Kasumi-1 (cell line): ENCODE measurements at regions not wholly inside any gene's neighbourhood (a gene's known extent, or its start where the extent isn't known, plus 50 kb on each side); places are given as distances from the start of the nearest gene placed in this dataset.
A peak's percentile ranks its signal among the peaks of the same experiment; 100 is the strongest.

Experiments used
- DNase-seq, 2 experiments: peaks; one replicate each; lab custom pipeline; 2025; lab: John Stamatoyannopoulos, UW

- no peak for DNase-seq
These were observed 96.2 kb upstream of the SERP2 start for GRCh38 chr13:44277459-44277858.

- DNase-seq = no peak
These were observed 95.5 kb upstream of the SERP2 start for GRCh38 chr13:44278166-44278565.

GRCh38 chr13:44280456-44280855 lies 93.2 kb upstream of the SERP2 start:
- no peak for DNase-seq

GRCh38 chr13:44281252-44282000 lies 92.2 kb upstream of the SERP2 start:
- no peak for DNase-seq

GRCh38 chr13:44283600-44283999 lies 90.0 kb upstream of the SERP2 start:
- no peak for DNase-seq

- DNase-seq = no peak
These were observed 85.7 kb upstream of the SERP2 start for GRCh38 chr13:44287958-44288357.

GRCh38 chr13:44292545-44292944 lies 81.1 kb upstream of the SERP2 start:
- DNase-seq = no peak

GRCh38 chr13:44293374-44293773 lies 80.2 kb upstream of the SERP2 start:
- DNase-seq = no peak

- DNase-seq = peak in 1 of 2 experiments; percentile 23
These were observed 79.5 kb upstream of the SERP2 start for GRCh38 chr13:44293908-44294735.

- no peak for DNase-seq
These were observed 78.7 kb upstream of the SERP2 start for GRCh38 chr13:44294876-44295275.

GRCh38 chr13:44296856-44297255 lies 76.8 kb upstream of the SERP2 start:
- DNase-seq = no peak

GRCh38 chr13:44298314-44298713 lies 75.3 kb upstream of the SERP2 start:
- no peak for DNase-seq

GRCh38 chr13:44299152-44299943 lies 74.3 kb upstream of the SERP2 start:
- DNase-seq = no peak

- no peak for DNase-seq
These were observed 72.6 kb upstream of the SERP2 start for GRCh38 chr13:44300895-44301638.

- no peak for DNase-seq
These were observed 72.0 kb upstream of the SERP2 start for GRCh38 chr13:44301639-44302015.

- no peak for DNase-seq
These were observed 71.4 kb upstream of the SERP2 start for GRCh38 chr13:44302233-44302632.

- DNase-seq = no peak
These were observed 70.6 kb upstream of the SERP2 start for GRCh38 chr13:44302940-44303575.

GRCh38 chr13:44303681-44304432 lies 69.8 kb upstream of the SERP2 start:
- no peak for DNase-seq

- DNase-seq = no peak
These were observed 69.2 kb upstream of the SERP2 start for GRCh38 chr13:44304433-44304725.

GRCh38 chr13:44305286-44305685 lies 68.3 kb upstream of the SERP2 start:
- DNase-seq = no peak

GRCh38 chr13:44305917-44306370 lies 67.7 kb upstream of the SERP2 start:
- DNase-seq = no peak
